GM12875 (cell line): ENCODE measurements at regions not wholly inside any gene's neighbourhood (a gene's known extent, or its start where the extent isn't known, plus 50 kb on each side); places are given as distances from the start of the nearest gene placed in this dataset.

Experiments used
- H3K4me3 ChIP-seq: one replicate; pipeline ENCODE4 v1.5.1; 2011; ENCODE audit warnings: low read depth, low read length, control low read depth
- CTCF ChIP-seq: IDR thresholded peaks from 2 replicates; pipeline ENCODE4 v1.5.1; 2011; ENCODE audit warnings: low read depth, mild to moderate bottlenecking, control low read depth, inconsistent platforms, low read length, moderate library complexity, borderline replicate concordance; ENCODE audit not compliant: insufficient read depth

- no peak for TF ChIP-seq CTCF
These were observed 121.9 kb upstream of the GATA6 start for GRCh38 chr18:22047485-22047884.

GRCh38 chr18:22048221-22048620 is 121.2 kb upstream of the GATA6 start:
- TF ChIP-seq CTCF = no peak
- H3K4me3 ChIP-seq = no peak overlapping the region

More at GRCh38 chr18:22047485-22047884, 121.9 kb upstream of the GATA6 start:
- no peak overlapping the region for H3K4me3 ChIP-seq

GRCh38 chr18:22048932-22049615 is 120.3 kb upstream of the GATA6 start:
- no peak overlapping the region for H3K4me3 ChIP-seq
- TF ChIP-seq CTCF = no peak

- TF ChIP-seq CTCF = no peak
- no peak overlapping the region for H3K4me3 ChIP-seq
These were observed 116.8 kb upstream of the GATA6 start for GRCh38 chr18:22052405-22053105.

- H3K4me3 ChIP-seq = no peak overlapping the region
- no peak for TF ChIP-seq CTCF
These were observed 113.7 kb upstream of the GATA6 start for GRCh38 chr18:22055466-22056238.

GRCh38 chr18:22056950-22057349 is 112.4 kb upstream of the GATA6 start:
- no peak for TF ChIP-seq CTCF
- H3K4me3 ChIP-seq = no peak overlapping the region
